ENCODE measurements at regions not wholly inside any gene's neighbourhood (a gene's known extent, or its start where the extent isn't known, plus 50 kb on each side); places are given as distances from the start of the nearest gene placed in this dataset.

DNA sequence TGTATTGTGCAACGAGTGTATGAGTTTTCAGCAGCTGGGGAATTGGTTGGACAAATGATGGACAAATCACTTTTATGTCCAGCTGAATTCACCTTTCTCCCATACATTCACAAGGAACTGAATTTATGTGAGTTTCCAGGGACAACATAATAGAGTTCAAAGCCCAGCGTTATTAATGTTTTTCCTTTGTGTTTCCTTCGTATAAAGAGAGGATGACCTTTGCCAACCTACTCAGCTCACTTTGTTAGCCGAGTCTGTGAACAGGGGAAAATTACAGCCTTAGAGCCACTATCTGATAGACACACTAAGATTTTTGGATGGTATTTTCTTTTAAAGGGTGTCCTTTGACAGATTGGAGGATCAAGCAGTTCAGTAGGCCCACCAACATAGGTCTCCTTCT, 352.5 kb downstream of the KIF4B start:
- no peaks in the 10 kb centered on the region for H3K4me1 Mint-ChIP-seq
- H3K9ac ChIP-seq (ENCODE audit: extremely low read depth, low read length, poor library complexity, severe bottlenecking), result no peak overlapping the region
- DNase-seq, result no peak
- no peaks in the 10 kb centered on the region for H3K4me1 ChIP-seq (ENCODE audit: control insufficient read depth, insufficient read depth, low read length)
- no peak overlapping the region for H3K27ac Mint-ChIP-seq
- TF ChIP-seq, protein P1, sequence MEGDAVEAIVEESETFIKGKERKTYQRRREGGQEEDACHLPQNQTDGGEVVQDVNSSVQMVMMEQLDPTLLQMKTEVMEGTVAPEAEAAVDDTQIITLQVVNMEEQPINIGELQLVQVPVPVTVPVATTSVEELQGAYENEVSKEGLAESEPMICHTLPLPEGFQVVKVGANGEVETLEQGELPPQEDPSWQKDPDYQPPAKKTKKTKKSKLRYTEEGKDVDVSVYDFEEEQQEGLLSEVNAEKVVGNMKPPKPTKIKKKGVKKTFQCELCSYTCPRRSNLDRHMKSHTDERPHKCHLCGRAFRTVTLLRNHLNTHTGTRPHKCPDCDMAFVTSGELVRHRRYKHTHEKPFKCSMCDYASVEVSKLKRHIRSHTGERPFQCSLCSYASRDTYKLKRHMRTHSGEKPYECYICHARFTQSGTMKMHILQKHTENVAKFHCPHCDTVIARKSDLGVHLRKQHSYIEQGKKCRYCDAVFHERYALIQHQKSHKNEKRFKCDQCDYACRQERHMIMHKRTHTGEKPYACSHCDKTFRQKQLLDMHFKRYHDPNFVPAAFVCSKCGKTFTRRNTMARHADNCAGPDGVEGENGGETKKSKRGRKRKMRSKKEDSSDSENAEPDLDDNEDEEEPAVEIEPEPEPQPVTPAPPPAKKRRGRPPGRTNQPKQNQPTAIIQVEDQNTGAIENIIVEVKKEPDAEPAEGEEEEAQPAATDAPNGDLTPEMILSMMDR (conservative IDR thresholded peaks at IDR 0.05), result no peak
- no peak overlapping the region for H3K4me3 ChIP-seq (ENCODE audit: low read length)
- 92% methylated on average over 4 of the region's 4 CpGs; no CpG with 5 or more reads in 1 of the 2 experiments for WGBS, 2 experiments (ENCODE audit: insufficient coverage in 1 of 2, insufficient read length in 1 of 2)
- H3K36me3 ChIP-seq (ENCODE audit: control insufficient read depth, insufficient read depth, low read length), result no peaks in the 10 kb centered on the region
- H3K4me3 Mint-ChIP-seq, result no peak overlapping the region
- no peaks in the 10 kb centered on the region for H3K36me3 Mint-ChIP-seq (ENCODE audit: low read depth)
- no peaks in the 10 kb centered on the region for H3K27me3 Mint-ChIP-seq (ENCODE audit: insufficient read depth)
- H3K27me3 ChIP-seq (ENCODE audit: control insufficient read depth, insufficient read depth, low read length, poor library complexity, severe bottlenecking), result no peaks in the 10 kb centered on the region
- no peaks in the 10 kb centered on the region for H3K9me3 ChIP-seq (ENCODE audit: control insufficient read depth, low read length)
- no peak overlapping the region for H3K27ac ChIP-seq (ENCODE audit: low read depth, low read length)
- H3K9me3 Mint-ChIP-seq, result no peaks in the 10 kb centered on the region

DNA sequence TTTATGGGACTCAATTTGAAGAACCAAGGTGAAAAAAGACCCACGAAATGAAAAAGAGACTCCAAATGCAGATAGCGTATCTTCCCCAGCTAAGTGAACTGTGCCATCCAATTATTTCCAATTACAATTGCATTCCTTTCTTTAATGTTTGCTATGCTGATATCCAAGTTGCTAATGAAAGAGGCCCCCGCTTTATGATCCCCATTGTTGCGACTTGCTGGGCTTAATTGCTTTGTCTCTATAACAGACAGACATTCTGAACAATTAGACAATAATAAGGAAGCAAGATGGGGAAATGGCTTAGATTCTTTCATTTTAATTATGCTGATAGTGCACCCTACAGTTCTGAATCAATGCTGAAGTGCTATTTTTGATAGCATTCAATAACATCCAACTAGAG, 354.3 kb downstream of the KIF4B start:
- Mint-ChIP-seq H3K27ac (no peak overlapping the region), H3K9me3 (no peaks in the 10 kb centered on the region), H3K4me1 (no peaks in the 10 kb centered on the region), H3K27me3 (ENCODE audit: insufficient read depth) (no peaks in the 10 kb centered on the region), H3K36me3 (ENCODE audit: low read depth) (no peaks in the 10 kb centered on the region), H3K4me3 (no peak overlapping the region)
- no peaks in the 10 kb centered on the region for H3K27me3 ChIP-seq (ENCODE audit: control insufficient read depth, insufficient read depth, low read length, poor library complexity, severe bottlenecking)
- H3K36me3 ChIP-seq (ENCODE audit: control insufficient read depth, insufficient read depth, low read length), result no peaks in the 10 kb centered on the region
- no peak overlapping the region for H3K9ac ChIP-seq (ENCODE audit: extremely low read depth, low read length, poor library complexity, severe bottlenecking)
- no peaks in the 10 kb centered on the region for H3K4me1 ChIP-seq (ENCODE audit: control insufficient read depth, insufficient read depth, low read length)
- TF ChIP-seq, protein P1 (conservative IDR thresholded peaks at IDR 0.05), result no peak
- H3K4me3 ChIP-seq (ENCODE audit: low read length), result no peak overlapping the region
- 92 to 100% methylated on average over 2 to 4 of the region's 4 CpGs for WGBS, 2 experiments (ENCODE audit: insufficient coverage in 1 of 2, insufficient read length in 1 of 2)
- no peaks in the 10 kb centered on the region for H3K9me3 ChIP-seq (ENCODE audit: control insufficient read depth, low read length)
- no peak overlapping the region for H3K27ac ChIP-seq (ENCODE audit: low read depth, low read length)
- no peak for DNase-seq

DNA sequence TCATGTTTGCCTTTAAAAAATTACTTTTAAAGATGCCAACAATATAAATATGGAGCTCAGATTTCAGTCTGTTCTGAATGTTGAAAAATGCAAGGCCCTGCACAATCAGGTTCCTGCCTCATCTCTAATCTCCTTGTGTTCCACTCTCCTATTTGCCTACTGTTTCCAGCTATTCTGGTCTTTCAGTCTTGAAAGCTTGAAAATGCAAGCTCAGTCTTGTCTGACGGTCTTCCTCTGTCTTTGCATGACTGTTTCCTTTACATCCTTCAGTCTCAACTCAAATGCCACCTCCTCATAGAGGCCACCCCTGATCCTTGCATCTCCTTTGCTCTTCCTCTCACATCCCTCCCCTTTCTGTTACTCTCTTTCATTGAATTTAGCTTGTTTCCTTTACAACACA, 354.9 kb downstream of the KIF4B start:
- Mint-ChIP-seq H3K27ac (no peak overlapping the region), H3K4me1 (no peaks in the 10 kb centered on the region), H3K9me3 (no peaks in the 10 kb centered on the region), H3K4me3 (no peak overlapping the region), H3K27me3 (ENCODE audit: insufficient read depth) (no peaks in the 10 kb centered on the region), H3K36me3 (ENCODE audit: low read depth) (no peaks in the 10 kb centered on the region)
- no peaks in the 10 kb centered on the region for H3K9me3 ChIP-seq (ENCODE audit: control insufficient read depth, low read length)
- TF ChIP-seq, protein P1 (conservative IDR thresholded peaks at IDR 0.05), result no peak
- H3K4me3 ChIP-seq (ENCODE audit: low read length), result no peak overlapping the region
- H3K27ac ChIP-seq (ENCODE audit: low read depth, low read length), result no peak overlapping the region
- no peaks in the 10 kb centered on the region for H3K36me3 ChIP-seq (ENCODE audit: control insufficient read depth, insufficient read depth, low read length)
- 75 to 87% methylated on average over 1 of the region's 1 CpG for WGBS, 2 experiments (ENCODE audit: insufficient coverage in 1 of 2, insufficient read length in 1 of 2)
- no peak for DNase-seq
- no peaks in the 10 kb centered on the region for H3K4me1 ChIP-seq (ENCODE audit: control insufficient read depth, insufficient read depth, low read length)
- no peaks in the 10 kb centered on the region for H3K27me3 ChIP-seq (ENCODE audit: control insufficient read depth, insufficient read depth, low read length, poor library complexity, severe bottlenecking)
- H3K9ac ChIP-seq (ENCODE audit: extremely low read depth, low read length, poor library complexity, severe bottlenecking), result no peak overlapping the region
